HG03558 (cell line): ENCODE measurements at regions not wholly inside any gene's neighbourhood (a gene's known extent, or its start where the extent isn't known, plus 50 kb on each side); places are given as distances from the start of the nearest gene placed in this dataset.
"Not testable (repeated sequence)": the region's sequence is repeated elsewhere in the genome, so short reads cannot be mapped to it uniquely, and the experiment has no call there.

ENCODE experiments used
- ATAC-seq: cut with Tn5 transposase; IDR thresholded peaks from one replicate; pipeline ENCODE4 v1.9.1; 2021; ENCODE audit warnings: moderate number of reproducible peaks; ENCODE audit not compliant: unreplicated experiment; ENCODE audit errors: extremely low read depth

DNA sequence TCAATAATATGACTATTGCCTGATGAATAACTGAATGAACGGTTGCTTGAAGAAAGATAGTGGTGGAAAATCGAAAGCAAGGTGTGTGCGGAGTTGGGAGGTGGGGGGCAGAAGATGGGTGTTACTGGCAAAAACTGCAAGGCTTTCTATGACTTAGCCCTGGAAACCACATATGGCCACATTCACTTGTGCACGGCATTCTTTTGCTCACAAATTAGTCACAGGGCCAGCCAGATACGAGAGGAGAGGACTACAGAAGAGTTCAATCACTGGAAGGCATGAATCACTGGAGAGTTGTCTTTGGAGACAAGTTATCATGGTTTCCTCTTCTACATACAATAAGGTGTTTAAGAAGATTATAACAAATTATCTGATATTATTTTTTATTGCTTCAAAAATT lies 626.5 kb upstream of the CPEB2 start:
- ATAC-seq: no peak

GRCh38 chr4:14379183-14379582 lies 623.1 kb upstream of the CPEB2 start:
- ATAC-seq: no peak

DNA sequence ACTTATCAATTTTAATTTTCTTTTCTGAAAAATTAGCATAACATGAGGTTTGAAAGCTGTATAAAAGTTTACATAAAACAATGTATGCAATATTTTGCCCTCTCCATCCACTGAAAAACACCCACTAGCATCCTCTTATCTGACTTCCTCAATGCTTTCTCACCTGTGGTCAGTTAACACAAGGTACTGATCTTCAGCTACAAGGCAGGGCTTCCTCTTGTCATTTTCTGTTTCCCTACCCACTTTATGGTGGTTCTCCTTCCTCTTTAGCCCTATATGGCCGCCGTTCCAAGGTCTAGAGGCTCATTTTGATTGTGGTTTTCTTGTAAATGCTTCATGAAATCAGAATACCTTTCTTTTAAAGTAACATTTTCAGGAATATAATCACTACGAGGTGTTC lies 618.6 kb upstream of the CPEB2 start:
- no peak for ATAC-seq

- no peak for ATAC-seq
These were observed 617.5 kb upstream of the CPEB2 start for GRCh38 chr4:14384824-14385223.

GRCh38 chr4:14386196-14386595 lies 616.1 kb upstream of the CPEB2 start:
- ATAC-seq: no peak

- no peak for ATAC-seq
These were observed 614.6 kb upstream of the CPEB2 start for GRCh38 chr4:14387647-14388046.

DNA sequence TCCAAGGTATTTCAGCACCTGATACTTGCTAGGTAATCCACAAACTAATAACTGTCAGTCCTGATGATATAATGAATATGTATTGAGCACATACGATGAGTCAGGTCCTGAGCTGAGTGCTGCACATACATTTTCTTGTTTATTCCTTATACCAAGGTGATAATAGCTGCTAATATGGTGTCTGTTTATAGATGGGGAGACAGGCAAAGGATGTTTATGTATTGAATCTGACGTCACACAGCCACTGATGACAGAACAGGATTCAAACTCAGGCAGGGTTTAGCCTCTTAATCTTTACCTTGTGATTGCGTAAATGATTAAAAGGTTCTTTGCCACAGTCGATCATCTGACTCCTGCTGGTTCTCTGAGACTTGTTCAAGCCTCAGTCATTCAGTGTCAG lies 609.9 kb upstream of the CPEB2 start:
- ATAC-seq: no peak

- no peak for ATAC-seq
These were observed 606.1 kb upstream of the CPEB2 start for GRCh38 chr4:14396183-14396582.

DNA sequence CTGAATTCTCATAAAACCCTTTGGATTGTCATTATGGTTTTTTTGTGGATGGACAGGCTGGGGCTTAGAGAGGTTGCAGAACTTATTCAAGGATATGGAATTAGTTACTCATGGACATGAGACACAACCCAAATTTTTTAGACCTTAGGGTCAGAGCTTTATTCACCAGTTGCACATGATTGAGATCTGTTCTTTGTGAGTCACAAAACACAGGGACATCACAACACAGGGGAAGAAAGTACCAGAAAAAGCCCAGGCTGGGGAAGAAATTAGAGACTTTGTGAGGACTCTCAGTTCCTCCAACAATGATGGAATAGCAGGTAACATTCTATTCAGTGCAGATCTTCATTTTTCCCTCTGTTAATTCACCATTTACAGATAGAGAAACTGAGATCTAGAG lies 602.4 kb upstream of the CPEB2 start:
- no peak for ATAC-seq

GRCh38 chr4:14400307-14400706 lies 602.0 kb upstream of the CPEB2 start:
- ATAC-seq: no peak

GRCh38 chr4:14403132-14403531 lies 599.1 kb upstream of the CPEB2 start:
- no peak for ATAC-seq

DNA sequence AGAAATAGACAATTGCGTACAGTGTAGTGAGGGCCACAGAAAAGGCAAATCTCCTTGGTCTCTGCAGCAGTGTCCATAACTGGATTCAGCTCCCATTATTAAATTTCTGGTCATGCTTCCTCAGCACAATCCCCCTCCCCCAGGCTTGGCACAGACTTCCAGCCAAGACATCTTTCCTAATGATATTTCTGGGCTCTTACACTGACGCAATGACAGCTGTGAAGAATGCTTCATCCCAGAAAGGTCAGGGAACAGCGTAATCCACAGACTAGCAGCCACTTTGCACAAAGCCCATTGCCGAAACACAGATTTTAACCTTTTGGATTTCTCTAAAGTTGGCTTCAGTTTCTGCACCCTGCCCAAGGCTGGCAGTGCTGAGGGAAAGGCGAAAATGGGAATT lies 597.6 kb upstream of the CPEB2 start:
- ATAC-seq: no peak

DNA sequence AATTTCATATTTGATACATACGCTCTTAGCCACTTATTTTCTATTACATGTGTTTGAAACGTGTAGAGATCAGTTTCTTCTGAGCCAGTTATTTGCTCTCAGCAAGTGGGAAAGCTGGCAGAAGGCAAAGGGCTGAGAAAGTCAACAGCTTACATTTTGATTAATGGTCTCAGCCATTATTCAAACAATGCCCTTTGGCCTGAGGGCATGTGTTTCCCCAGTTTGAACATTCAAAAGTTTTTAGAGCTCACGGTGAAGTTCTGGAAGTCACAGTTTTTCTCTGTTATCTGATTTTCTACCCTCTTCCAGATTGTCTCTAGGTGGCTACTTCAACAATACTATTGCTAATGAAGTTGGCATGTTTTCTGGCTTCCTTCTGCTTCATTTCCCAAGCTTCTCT lies 591.8 kb upstream of the CPEB2 start:
- no peak for ATAC-seq

DNA sequence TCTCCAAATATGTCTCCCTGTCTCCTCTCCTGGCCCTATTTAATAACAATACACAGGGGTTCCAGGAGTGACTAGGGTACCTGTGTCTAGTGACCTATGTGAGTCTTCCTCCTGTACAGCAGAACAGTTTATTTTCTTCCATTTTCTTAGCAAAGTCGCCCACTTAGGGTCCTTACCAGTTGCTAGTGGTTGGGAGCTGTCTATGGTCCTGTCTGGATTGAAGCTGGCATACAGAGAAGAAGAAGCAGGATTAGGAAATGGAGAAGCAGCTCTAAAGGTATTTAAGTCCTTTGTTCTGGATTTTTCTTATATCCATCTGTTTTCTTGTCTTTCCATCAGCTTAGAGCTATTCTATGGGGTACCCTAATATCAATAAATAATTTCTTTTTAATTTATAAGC lies 587.1 kb upstream of the CPEB2 start:
- ATAC-seq: no peak

GRCh38 chr4:14419516-14419915 lies 582.8 kb upstream of the CPEB2 start:
- no peak for ATAC-seq

GRCh38 chr4:14426297-14426696 lies 576.0 kb upstream of the CPEB2 start:
- not testable (repeated sequence) for ATAC-seq

DNA sequence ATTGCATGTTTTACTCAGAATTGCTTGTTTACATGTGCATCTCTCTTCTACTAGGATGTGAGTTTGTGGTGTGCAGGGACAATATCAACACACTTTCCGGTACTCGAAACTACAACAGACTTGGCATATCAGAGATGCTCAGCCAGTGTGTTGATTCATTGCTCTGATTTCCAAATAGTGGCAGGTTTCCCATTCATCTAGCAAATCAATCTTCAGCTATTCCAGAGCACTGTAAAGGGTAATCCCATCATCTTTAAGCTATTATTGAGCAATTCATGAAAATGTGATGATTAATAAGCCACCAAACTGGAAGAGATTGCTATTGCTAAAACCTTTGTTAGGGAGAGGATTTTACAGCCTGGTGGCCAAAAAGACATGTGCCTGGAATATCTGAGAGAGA lies 574.2 kb upstream of the CPEB2 start:
- no peak for ATAC-seq

- ATAC-seq: no peak
These were observed 570.8 kb upstream of the CPEB2 start for GRCh38 chr4:14431155-14432134.

DNA sequence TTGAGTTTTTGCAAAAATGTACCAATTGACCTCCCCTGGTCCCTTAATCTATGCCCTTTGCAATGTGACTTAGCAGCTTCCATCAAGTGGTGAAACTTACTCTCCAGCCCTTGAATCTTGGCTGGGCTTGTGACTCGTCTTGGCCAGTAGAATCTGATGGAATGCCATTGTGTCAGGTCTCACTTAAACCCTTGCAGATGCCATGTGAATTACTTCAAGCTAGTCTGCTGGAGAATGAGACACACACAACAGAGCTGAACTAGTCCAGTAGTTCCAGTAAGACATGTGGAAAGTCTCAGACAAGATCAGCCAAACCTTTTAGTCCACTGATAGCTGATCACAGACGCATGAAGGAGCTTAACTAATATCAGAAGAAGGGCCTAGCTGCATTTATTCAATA lies 567.8 kb upstream of the CPEB2 start:
- ATAC-seq: no peak

DNA sequence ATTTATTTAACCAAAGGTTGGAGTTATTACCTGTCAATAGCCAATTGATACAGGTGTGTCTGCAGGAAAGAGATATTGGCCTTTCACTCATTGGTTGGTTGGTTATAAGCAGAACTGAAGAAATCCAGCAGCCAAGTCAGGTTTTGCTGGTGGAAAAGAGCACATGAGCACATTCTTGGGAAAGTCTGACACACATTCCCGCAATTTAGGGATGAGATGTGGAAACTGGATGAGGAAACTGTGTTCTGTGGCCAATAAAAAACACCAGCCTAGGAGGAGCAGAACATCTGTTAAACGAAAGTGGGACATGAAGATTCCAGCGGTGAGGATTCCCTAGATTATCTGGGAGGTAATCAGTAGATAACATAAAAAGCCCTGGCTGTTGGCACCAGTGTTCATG lies 567.4 kb upstream of the CPEB2 start:
- no peak for ATAC-seq

- ATAC-seq: no peak
These were observed 560.7 kb upstream of the CPEB2 start for GRCh38 chr4:14441561-14441960.

- ATAC-seq: no peak
These were observed 556.4 kb upstream of the CPEB2 start for GRCh38 chr4:14445882-14446281.
